IMR-90 (cell line): ENCODE measurements at regions not wholly inside any gene's neighbourhood (a gene's known extent, or its start where the extent isn't known, plus 50 kb on each side); places are given as distances from the start of the nearest gene placed in this dataset.

Experiments used
- ATAC-seq: fragments of 200-7000 bp; cut with Tn5 transposase; 2 replicates; pipeline ENCODE4 v1.9.1; 2020; ENCODE audit warnings: low read depth, mild to moderate bottlenecking, moderate library complexity
- BruUV-seq: library from RNA; stranded (reverse); fragments of 400-500 nt; replicated peaks from 2 replicates; lab custom pipeline; 2021; lab: Mats Ljungman, UMichigan
- CTCF ChIA-PET: fragments of 300-600 bp; formaldehyde crosslinking; extraction: SDS; loops from one replicate; lab custom pipeline; 2021; ENCODE audit warnings: antibody characterized with exemption; lab: Yijun Ruan, JAX
- POLR2A ChIA-PET: fragments of 300-600 bp; sonication (Branson Sonifier 250); formaldehyde crosslinking; loops from one replicate; lab custom pipeline; 2022; ENCODE audit warnings: antibody characterized with exemption; ENCODE audit not compliant: unreplicated experiment; lab: Charles Lee
- DNase-seq: peaks from one replicate; pipeline ENCODE4 v3.0.0; 2013
- H2AFZ ChIP-seq: replicated peaks from 2 replicates; pipeline ENCODE3; 2013; ENCODE audit warnings: low read length, mild to moderate bottlenecking; ENCODE audit not compliant: poor library complexity
- H2AK5ac ChIP-seq: 2 replicates; pipeline ENCODE4 v1.6.1; 2013; ENCODE audit warnings: low read depth, low read length, inconsistent platforms
- H2AK9ac ChIP-seq: replicated peaks from 2 replicates; pipeline ENCODE3; 2013; ENCODE audit warnings: mild to moderate bottlenecking, low read depth, low read length, moderate library complexity; ENCODE audit not compliant: poor library complexity
- H2BK120ac ChIP-seq: 2 replicates; pipeline ENCODE4 v1.6.1; 2013; ENCODE audit warnings: low read depth, low read length, inconsistent platforms
- H2BK15ac ChIP-seq: 3 replicates; pipeline ENCODE4 v1.6.1; 2013; ENCODE audit warnings: low read depth, low read length, inconsistent platforms
- H2BK20ac ChIP-seq: 2 replicates; pipeline ENCODE4 v1.6.1; 2013; ENCODE audit warnings: low read depth, mild to moderate bottlenecking, inconsistent platforms, low read length, moderate library complexity
- H2BK5ac ChIP-seq: 2 replicates; pipeline ENCODE4 v1.6.1; 2013; ENCODE audit warnings: mild to moderate bottlenecking, low read depth, low read length, inconsistent platforms; ENCODE audit not compliant: poor library complexity, severe bottlenecking
- H3K14ac ChIP-seq: replicated peaks from 2 replicates; pipeline ENCODE4 v1.6.1; 2013; ENCODE audit warnings: low read depth, low read length, inconsistent platforms
- H3K18ac ChIP-seq: 2 replicates; pipeline ENCODE4 v1.6.1; 2013; ENCODE audit warnings: low read depth, low read length, control low read depth
- H3K23ac ChIP-seq: 2 replicates; pipeline ENCODE4 v1.6.1; 2013; ENCODE audit warnings: low read depth, low read length, inconsistent platforms
- H3K27ac ChIP-seq: 2 replicates; pipeline ENCODE4 v1.5.1; 2013; ENCODE audit warnings: mild to moderate bottlenecking, control low read depth, low read length; ENCODE audit not compliant: insufficient read depth
- H3K27me3 ChIP-seq: 2 replicates; pipeline ENCODE4 v1.6.1; 2013; ENCODE audit warnings: low read length; ENCODE audit not compliant: control insufficient read depth, insufficient read depth
- H3K36me3 ChIP-seq: 2 replicates; pipeline ENCODE4 v1.6.1; 2013; ENCODE audit warnings: low read length, mixed read lengths; ENCODE audit not compliant: control insufficient read depth, insufficient read depth
- H3K4ac ChIP-seq: 2 replicates; pipeline ENCODE4 v1.6.1; 2013; ENCODE audit warnings: low read depth, low read length, inconsistent platforms
- H3K4me1 ChIP-seq: 2 replicates; pipeline ENCODE4 v1.6.1; 2013; ENCODE audit warnings: low read length, mixed read lengths; ENCODE audit not compliant: control insufficient read depth, insufficient read depth
- H3K4me2 ChIP-seq: 2 replicates; pipeline ENCODE4 v1.6.1; 2013; ENCODE audit warnings: low read depth, mild to moderate bottlenecking, control low read depth, low read length, moderate library complexity
- H3K4me3 ChIP-seq: 2 replicates; pipeline ENCODE4 v1.5.1; 2013; ENCODE audit warnings: low read depth, mild to moderate bottlenecking, control low read depth, low read length, moderate library complexity; ENCODE audit not compliant: insufficient read depth
- H3K56ac ChIP-seq: 2 replicates; pipeline ENCODE4 v1.6.1; 2013; ENCODE audit warnings: low read length, inconsistent platforms; ENCODE audit not compliant: insufficient read depth; ENCODE audit errors: extremely low read depth
- H3K79me1 ChIP-seq, 2 experiments: 2 replicates each; pipeline ENCODE4 v1.6.1; 2013; ENCODE audit warnings: low read length in 2 of 2, inconsistent platforms in 1 of 2, low read depth in 1 of 2
- H3K9ac ChIP-seq: 2 replicates; pipeline ENCODE4 v1.6.1; 2013; ENCODE audit warnings: low read depth, low read length, control low read depth
- H3K9me1 ChIP-seq: 2 replicates; pipeline ENCODE4 v1.6.1; 2013; ENCODE audit warnings: low read length, inconsistent platforms; ENCODE audit not compliant: insufficient read depth
- H3K9me3 ChIP-seq: 2 replicates; pipeline ENCODE4 v1.6.1; 2013; ENCODE audit warnings: low read length; ENCODE audit not compliant: control insufficient read depth, insufficient read depth
- H4K20me1 ChIP-seq: 2 replicates; pipeline ENCODE4 v1.6.1; 2013; ENCODE audit warnings: low read length, inconsistent platforms; ENCODE audit not compliant: insufficient read depth
- H4K5ac ChIP-seq: 2 replicates; pipeline ENCODE4 v1.6.1; 2013; ENCODE audit warnings: mild to moderate bottlenecking, low read depth, low read length, control low read depth
- H4K8ac ChIP-seq, 2 experiments: 2 replicates each; pipeline ENCODE4 v1.6.1; 2013; ENCODE audit warnings: low read depth in 2 of 2, low read length in 2 of 2, control low read depth in 1 of 2, inconsistent platforms in 1 of 2
- H4K91ac ChIP-seq: 2 replicates; pipeline ENCODE4 v1.6.1; 2013; ENCODE audit warnings: low read depth, low read length, inconsistent platforms; ENCODE audit not compliant: insufficient read depth
- BHLHE40 ChIP-seq: fragments of 150-350 bp; IDR thresholded peaks from 2 replicates; pipeline ENCODE4 v1.6.1; 2016; ENCODE audit warnings: mild to moderate bottlenecking, low read depth, low read length
- CEBPB ChIP-seq: IDR thresholded peaks from 2 replicates; pipeline ENCODE4 v1.6.1; 2012; ENCODE audit warnings: low read depth, low read length, improper control_type of control experiment
- CHD1 ChIP-seq: IDR thresholded peaks from 2 replicates; pipeline ENCODE4 v1.6.1; 2012; ENCODE audit warnings: low read depth, low read length, improper control_type of control experiment
- CTCF ChIP-seq: conservative IDR thresholded peaks from 2 replicates; pipeline ENCODE4 v1.5.1; 2012; ENCODE audit warnings: mild to moderate bottlenecking, low read depth, low read length, improper control_type of control experiment
- ELK1 ChIP-seq: fragments of 150-350 bp; IDR thresholded peaks from 2 replicates; pipeline ENCODE4 v1.6.1; 2016; ENCODE audit warnings: low read depth, mild to moderate bottlenecking, low read length, moderate library complexity, borderline replicate concordance
- FOS ChIP-seq: fragments of 150-350 bp; IDR thresholded peaks from 2 replicates; pipeline ENCODE4 v1.6.1; 2016; ENCODE audit warnings: low read depth, low read length
- MAFK ChIP-seq: IDR thresholded peaks from 2 replicates; pipeline ENCODE4 v1.6.1; 2012; ENCODE audit warnings: low read depth, low read length, improper control_type of control experiment
- MAZ ChIP-seq: IDR thresholded peaks from 2 replicates; pipeline ENCODE4 v1.6.1; 2012; ENCODE audit warnings: low read depth, mild to moderate bottlenecking, low read length, improper control_type of control experiment, moderate library complexity, borderline replicate concordance
- MXI1 ChIP-seq: IDR thresholded peaks from 2 replicates; pipeline ENCODE4 v1.6.1; 2012; ENCODE audit warnings: low read depth, mild to moderate bottlenecking, low read length, moderate library complexity, borderline replicate concordance
- NFE2L2 ChIP-seq: fragments of 150-350 bp; IDR thresholded peaks from 2 replicates; pipeline ENCODE4 v1.6.1; 2016; ENCODE audit warnings: low read depth, mild to moderate bottlenecking, low read length
- POLR2A ChIP-seq: IDR thresholded peaks from 2 replicates; pipeline ENCODE4 v1.6.1; 2012; ENCODE audit warnings: mild to moderate bottlenecking, low read depth, low read length
- RAD21 ChIP-seq: IDR thresholded peaks from 2 replicates; pipeline ENCODE4 v1.6.1; 2012; ENCODE audit warnings: low read length, improper control_type of control experiment
- RCOR1 ChIP-seq: IDR thresholded peaks from 2 replicates; pipeline ENCODE4 v1.6.1; 2012; ENCODE audit warnings: mild to moderate bottlenecking, low read length, improper control_type of control experiment; ENCODE audit not compliant: insufficient replicate concordance
- RFX5 ChIP-seq: IDR thresholded peaks from 2 replicates; pipeline ENCODE4 v1.8.0; 2012; ENCODE audit warnings: low read depth, mild to moderate bottlenecking, low read length, moderate library complexity
- SMC3 ChIP-seq: fragments of 150-350 bp; IDR thresholded peaks from 2 replicates; pipeline ENCODE4 v1.6.1; 2016; ENCODE audit warnings: low read depth, mild to moderate bottlenecking, antibody characterized with exemption, low read length, moderate library complexity
- USF2 ChIP-seq: fragments of 150-350 bp; IDR thresholded peaks from 2 replicates; pipeline ENCODE4 v1.6.1; 2017; ENCODE audit warnings: mild to moderate bottlenecking, antibody characterized with exemption, low read length, low read depth
- dilution Hi-C: fragments of 300-500 bp; cut with HindIII; formaldehyde crosslinking; loops from one replicate; pipeline ENCODE4 v1.14.3; 2018; ENCODE audit warnings: low sequenced_read_pairs; ENCODE audit not compliant: unreplicated experiment
- in situ Hi-C: fragments of 300-500 bp; cut with MboI; formaldehyde crosslinking; loops from 3 replicates; pipeline ENCODE4 v1.14.3; 2019; ENCODE audit warnings: low sequenced_read_pairs, inconsistent platforms, mixed read lengths
- intact Hi-C: fragments of 100-400 bp; cut with micrococcal nuclease; formaldehyde crosslinking; loops from 2 replicates; pipeline ENCODE4 v1.10.0; 2022

GRCh38 chr10:64054392-64054791, 533.2 kb downstream of the REEP3 start:
- H2BK20ac ChIP-seq: no peak overlapping the region
- H3K4me3 ChIP-seq: no peak overlapping the region
- no peak overlapping the region for H3K23ac ChIP-seq
- no peaks in the 10 kb centered on the region for H3K27me3 ChIP-seq
- H4K5ac ChIP-seq: no peak overlapping the region
- no peak overlapping the region for H4K8ac ChIP-seq
- no peaks in the 10 kb centered on the region for H3K4me1 ChIP-seq
- H3K9ac ChIP-seq: no peak overlapping the region
- CTCF ChIA-PET: interaction anchor here (0.6 kb wide), 1 partner anchor 13 kb away, joined by 3 read pairs; no protein-coding TSS in a partner anchor
- no peak overlapping the region for H2AFZ ChIP-seq
- no peak overlapping the region for H3K4ac ChIP-seq
- H4K91ac ChIP-seq: no peak overlapping the region
- ATAC-seq: no peak
- H3K9me1 ChIP-seq: no peaks in the 10 kb centered on the region
- dilution Hi-C loops: no loop called here
- no peak overlapping the region for H3K18ac ChIP-seq
- H2AK9ac ChIP-seq: no peak overlapping the region
- TF ChIP-seq RAD21 (no peak), NFE2L2 (no peak), ELK1 (no peak), CTCF (no peak), FOS (no peak), CHD1 (no peak), USF2 (no peak), BHLHE40 (no peak), MAFK (no peak), RCOR1 (no peak), SMC3 (no peak), CEBPB (no peak), RFX5 (no peak), MXI1 (no peak), MAZ (no peak), POLR2A (no peak)
- in situ Hi-C loops: no loop called here
- no peak overlapping the region for H3K14ac ChIP-seq
- no peak overlapping the region for H2BK5ac ChIP-seq
- no peak overlapping the region for H3K27ac ChIP-seq
- H3K4me2 ChIP-seq: no peak overlapping the region
- intact Hi-C loops: no loop called here
- POLR2A ChIA-PET: no interaction called here
- BruUV-seq: no TSS peak
- no peaks in the 10 kb centered on the region for H4K20me1 ChIP-seq
- no peak for DNase-seq
- H3K56ac ChIP-seq: no peak overlapping the region
- no peak overlapping the region for H2AK5ac ChIP-seq
- H3K36me3 ChIP-seq: no peaks in the 10 kb centered on the region
- H3K79me1 ChIP-seq: no peaks in the 10 kb centered on the region
- no peak overlapping the region for H2BK120ac ChIP-seq
- H3K9me3 ChIP-seq: no peaks in the 10 kb centered on the region
- H2BK15ac ChIP-seq: no peak overlapping the region
